Sigmoid colon (tissue), 4 donors: ENCODE measurements at regions not wholly inside any gene's neighbourhood (a gene's known extent, or its start where the extent isn't known, plus 50 kb on each side); places are given as distances from the start of the nearest gene placed in this dataset.

ENCODE experiments used
- POLR2A ChIP-seq, 2 donors: fragments of 450-650 bp; IDR thresholded peaks; one replicate each; pipeline ENCODE4 v1.6.1; 2016; ENCODE audit warnings: antibody characterized with exemption in 2 of 2, mild to moderate bottlenecking in 2 of 2, moderate library complexity in 2 of 2
- POLR2AphosphoS5 ChIP-seq, 4 donors: sonication (generic); formaldehyde crosslinking; IDR thresholded peaks; one replicate each; pipeline ENCODE4 v1.6.1; 2017; ENCODE audit warnings: antibody characterized with exemption in 4 of 4
- TF ChIP-seq, protein P1 (sequence below), 4 experiments: fragments of 450-650 bp in 3 of 4; fragments of 200-600 bp in 1 of 4; IDR thresholded peaks; one replicate each; pipeline ENCODE4 v1.5.1; 2016 to 2019; ENCODE audit warnings: antibody characterized with exemption in 4 of 4, mild to moderate bottlenecking in 3 of 4, moderate library complexity in 2 of 4

DNA sequence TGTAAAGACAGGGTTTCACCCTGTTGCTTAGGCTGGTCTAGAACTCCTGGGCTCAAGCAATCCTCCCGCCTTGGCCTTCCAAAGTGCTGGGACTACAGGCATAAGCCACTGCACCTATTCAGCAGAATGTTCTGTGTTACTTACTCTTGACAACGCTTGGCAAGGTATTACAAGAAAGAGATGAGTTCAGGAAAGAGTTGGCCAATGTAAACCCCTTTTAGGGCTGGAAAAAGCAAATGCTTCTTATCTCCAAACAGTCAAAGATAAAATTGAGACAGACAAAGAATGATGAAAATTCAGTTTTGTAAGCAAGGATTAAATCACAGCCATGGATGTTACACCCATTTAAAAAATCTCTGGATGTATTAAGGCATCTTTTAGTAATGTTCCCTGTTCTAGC lies 114.0 kb upstream of the PODXL start:
- TF ChIP-seq, protein P1, sequence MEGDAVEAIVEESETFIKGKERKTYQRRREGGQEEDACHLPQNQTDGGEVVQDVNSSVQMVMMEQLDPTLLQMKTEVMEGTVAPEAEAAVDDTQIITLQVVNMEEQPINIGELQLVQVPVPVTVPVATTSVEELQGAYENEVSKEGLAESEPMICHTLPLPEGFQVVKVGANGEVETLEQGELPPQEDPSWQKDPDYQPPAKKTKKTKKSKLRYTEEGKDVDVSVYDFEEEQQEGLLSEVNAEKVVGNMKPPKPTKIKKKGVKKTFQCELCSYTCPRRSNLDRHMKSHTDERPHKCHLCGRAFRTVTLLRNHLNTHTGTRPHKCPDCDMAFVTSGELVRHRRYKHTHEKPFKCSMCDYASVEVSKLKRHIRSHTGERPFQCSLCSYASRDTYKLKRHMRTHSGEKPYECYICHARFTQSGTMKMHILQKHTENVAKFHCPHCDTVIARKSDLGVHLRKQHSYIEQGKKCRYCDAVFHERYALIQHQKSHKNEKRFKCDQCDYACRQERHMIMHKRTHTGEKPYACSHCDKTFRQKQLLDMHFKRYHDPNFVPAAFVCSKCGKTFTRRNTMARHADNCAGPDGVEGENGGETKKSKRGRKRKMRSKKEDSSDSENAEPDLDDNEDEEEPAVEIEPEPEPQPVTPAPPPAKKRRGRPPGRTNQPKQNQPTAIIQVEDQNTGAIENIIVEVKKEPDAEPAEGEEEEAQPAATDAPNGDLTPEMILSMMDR (IDR thresholded peaks at IDR 0.05): no peak
- no peak for TF ChIP-seq POLR2AphosphoS5 (IDR thresholded peaks at IDR 0.05)
- TF ChIP-seq POLR2A (IDR thresholded peaks at IDR 0.05): no peak
